GM23338 (cell line): ENCODE measurements at regions not wholly inside any gene's neighbourhood (a gene's known extent, or its start where the extent isn't known, plus 50 kb on each side); places are given as distances from the start of the nearest gene placed in this dataset.

ENCODE experiments used
- ATAC-seq: fragments of 200-7000 bp; cut with Tn5 transposase; 3 replicates; pipeline ENCODE4 v1.9.1; 2020
- DNase-seq: peaks from one replicate; pipeline ENCODE4 v3.0.0-alpha.2; 2015; ENCODE audit warnings: low spot score
- H2AFZ ChIP-seq: fragments of 200-600 bp; sonication (generic); 2 replicates; pipeline ENCODE4 v1.8.0; 2016; ENCODE audit warnings: antibody characterized with exemption, mild to moderate bottlenecking, moderate library complexity
- H3F3A ChIP-seq: fragments of 200-600 bp; sonication (generic); replicated peaks from 2 replicates; pipeline ENCODE4 v1.8.0; 2017; ENCODE audit warnings: antibody characterized with exemption, mixed run types, low read depth
- H3K27ac ChIP-seq: fragments of 200-600 bp; sonication (generic); 2 replicates; pipeline ENCODE4 v1.6.1; 2016; ENCODE audit warnings: low read depth
- H3K27me3 ChIP-seq: fragments of 200-600 bp; sonication (generic); 2 replicates; pipeline ENCODE4 v1.8.0; 2016; ENCODE audit warnings: mild to moderate bottlenecking, mixed run types, moderate library complexity; ENCODE audit not compliant: insufficient read depth
- H3K36me3 ChIP-seq: fragments of 200-600 bp; sonication (generic); 2 replicates; pipeline ENCODE4 v1.8.0; 2016; ENCODE audit warnings: mild to moderate bottlenecking; ENCODE audit not compliant: insufficient read depth
- H3K4me1 ChIP-seq: fragments of 200-600 bp; sonication (generic); 2 replicates; pipeline ENCODE4 v1.8.0; 2016; ENCODE audit warnings: mild to moderate bottlenecking, moderate library complexity; ENCODE audit not compliant: insufficient read depth
- H3K4me2 ChIP-seq: fragments of 200-600 bp; sonication (generic); 2 replicates; pipeline ENCODE4 v1.7.1; 2017; ENCODE audit warnings: mixed run types
- H3K4me3 ChIP-seq: fragments of 200-600 bp; sonication (generic); 2 replicates; pipeline ENCODE4 v1.6.1; 2016; ENCODE audit warnings: mixed run types
- H3K79me2 ChIP-seq: fragments of 200-600 bp; sonication (generic); replicated peaks from 2 replicates; pipeline ENCODE4 v1.8.0; 2017; ENCODE audit warnings: mild to moderate bottlenecking; ENCODE audit not compliant: insufficient read depth
- H3K9me2 ChIP-seq: fragments of 200-600 bp; sonication (generic); 2 replicates; pipeline ENCODE4 v1.8.0; 2017; ENCODE audit not compliant: insufficient read depth
- H4K20me1 ChIP-seq: fragments of 200-600 bp; sonication (generic); replicated peaks from 2 replicates; pipeline ENCODE4 v1.8.0; 2017; ENCODE audit warnings: mild to moderate bottlenecking; ENCODE audit not compliant: insufficient read depth
- H3K27ac Mint-ChIP-seq: 2 replicates; pipeline ENCODE4 v1.8.0; 2020; ENCODE audit warnings: inconsistent platforms, mild to moderate bottlenecking, moderate library complexity, mixed read lengths
- H3K27me3 Mint-ChIP-seq: 3 replicates; pipeline ENCODE4 v1.8.0; 2022; ENCODE audit warnings: low read depth, mild to moderate bottlenecking, moderate library complexity, mixed read lengths, inconsistent platforms; ENCODE audit not compliant: insufficient read depth, poor library complexity
- H3K36me3 Mint-ChIP-seq: 3 replicates; pipeline ENCODE4 v1.8.0; 2021; ENCODE audit warnings: low read depth, mild to moderate bottlenecking, inconsistent platforms, moderate library complexity, mixed read lengths
- H3K4me1 Mint-ChIP-seq: 3 replicates; pipeline ENCODE4 v1.8.0; 2020; ENCODE audit warnings: mild to moderate bottlenecking, inconsistent platforms, mixed read lengths
- H3K4me3 Mint-ChIP-seq: 3 replicates; pipeline ENCODE4 v1.8.0; 2021; ENCODE audit warnings: moderate library complexity, mild to moderate bottlenecking, inconsistent platforms, mixed read lengths
- H3K9me3 Mint-ChIP-seq: 3 replicates; pipeline ENCODE4 v1.8.0; 2020; ENCODE audit warnings: moderate library complexity, mild to moderate bottlenecking, inconsistent platforms, mixed read lengths
- CREB1 ChIP-seq: fragments of 250-450 bp; sonication (Bioruptor Pico); IDR thresholded peaks from 2 replicates; pipeline ENCODE4 v1.5.0; 2020; ENCODE audit warnings: low read depth, mild to moderate bottlenecking, moderate library complexity
- EZH2phosphoT487 ChIP-seq: fragments of 200-600 bp; sonication (generic); IDR thresholded peaks from one replicate; pipeline ENCODE4 v1.8.1; 2018; ENCODE audit warnings: antibody characterized with exemption; ENCODE audit not compliant: unreplicated experiment
- STAT1 ChIP-seq: IDR thresholded peaks from one replicate; pipeline ENCODE4 v1.6.1; 2016; ENCODE audit warnings: antibody characterized with exemption; ENCODE audit not compliant: unreplicated experiment
- ZNF114 ChIP-seq: fragments of 250-450 bp; sonication (Bioruptor Pico); IDR thresholded peaks from 2 replicates; pipeline ENCODE4 v1.5.0; 2020; ENCODE audit warnings: mild to moderate bottlenecking, moderate library complexity
- ZNF331 ChIP-seq: fragments of 250-450 bp; sonication (Bioruptor Pico); IDR thresholded peaks from 2 replicates; pipeline ENCODE4 v1.5.0; 2020; ENCODE audit warnings: low read depth, mild to moderate bottlenecking, moderate library complexity
- TF ChIP-seq, protein P1 (sequence below): fragments of 250-450 bp; sonication (Bioruptor Pico); IDR thresholded peaks from 2 replicates; pipeline ENCODE4 v1.5.0; 2020; ENCODE audit warnings: mild to moderate bottlenecking, moderate library complexity
- TF ChIP-seq, protein P2 (sequence below), 2 experiments: fragments of 200-600 bp in 1 of 2; sonication (generic) in 1 of 2; conservative IDR thresholded peaks; 2 replicates each; pipeline versions ENCODE4 v1.5.1 to v1.6.1; 2016 to 2017; ENCODE audit warnings: antibody characterized with exemption in 2 of 2, low read depth in 2 of 2, mild to moderate bottlenecking in 2 of 2, moderate library complexity in 1 of 2

DNA sequence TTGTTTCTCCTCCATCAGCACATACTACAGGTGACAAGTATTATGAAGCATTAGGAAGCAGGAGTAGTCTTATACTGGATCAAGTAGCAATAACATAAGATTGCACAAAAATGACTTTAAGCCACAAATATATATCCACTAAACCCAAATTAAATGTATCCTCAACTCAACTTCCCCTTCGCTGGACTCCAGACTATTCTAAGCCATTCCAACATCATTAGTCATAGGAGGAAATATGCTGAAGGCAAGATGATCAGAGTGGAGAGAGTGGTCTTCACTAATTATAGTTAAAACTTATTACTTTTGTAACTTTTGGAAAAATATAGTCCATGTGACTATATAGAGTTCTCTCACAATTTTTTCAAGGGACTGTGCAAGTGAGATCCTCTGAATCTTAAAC is 390.7 kb upstream of the ZP4 start (continued):
- TF ChIP-seq, protein P1, sequence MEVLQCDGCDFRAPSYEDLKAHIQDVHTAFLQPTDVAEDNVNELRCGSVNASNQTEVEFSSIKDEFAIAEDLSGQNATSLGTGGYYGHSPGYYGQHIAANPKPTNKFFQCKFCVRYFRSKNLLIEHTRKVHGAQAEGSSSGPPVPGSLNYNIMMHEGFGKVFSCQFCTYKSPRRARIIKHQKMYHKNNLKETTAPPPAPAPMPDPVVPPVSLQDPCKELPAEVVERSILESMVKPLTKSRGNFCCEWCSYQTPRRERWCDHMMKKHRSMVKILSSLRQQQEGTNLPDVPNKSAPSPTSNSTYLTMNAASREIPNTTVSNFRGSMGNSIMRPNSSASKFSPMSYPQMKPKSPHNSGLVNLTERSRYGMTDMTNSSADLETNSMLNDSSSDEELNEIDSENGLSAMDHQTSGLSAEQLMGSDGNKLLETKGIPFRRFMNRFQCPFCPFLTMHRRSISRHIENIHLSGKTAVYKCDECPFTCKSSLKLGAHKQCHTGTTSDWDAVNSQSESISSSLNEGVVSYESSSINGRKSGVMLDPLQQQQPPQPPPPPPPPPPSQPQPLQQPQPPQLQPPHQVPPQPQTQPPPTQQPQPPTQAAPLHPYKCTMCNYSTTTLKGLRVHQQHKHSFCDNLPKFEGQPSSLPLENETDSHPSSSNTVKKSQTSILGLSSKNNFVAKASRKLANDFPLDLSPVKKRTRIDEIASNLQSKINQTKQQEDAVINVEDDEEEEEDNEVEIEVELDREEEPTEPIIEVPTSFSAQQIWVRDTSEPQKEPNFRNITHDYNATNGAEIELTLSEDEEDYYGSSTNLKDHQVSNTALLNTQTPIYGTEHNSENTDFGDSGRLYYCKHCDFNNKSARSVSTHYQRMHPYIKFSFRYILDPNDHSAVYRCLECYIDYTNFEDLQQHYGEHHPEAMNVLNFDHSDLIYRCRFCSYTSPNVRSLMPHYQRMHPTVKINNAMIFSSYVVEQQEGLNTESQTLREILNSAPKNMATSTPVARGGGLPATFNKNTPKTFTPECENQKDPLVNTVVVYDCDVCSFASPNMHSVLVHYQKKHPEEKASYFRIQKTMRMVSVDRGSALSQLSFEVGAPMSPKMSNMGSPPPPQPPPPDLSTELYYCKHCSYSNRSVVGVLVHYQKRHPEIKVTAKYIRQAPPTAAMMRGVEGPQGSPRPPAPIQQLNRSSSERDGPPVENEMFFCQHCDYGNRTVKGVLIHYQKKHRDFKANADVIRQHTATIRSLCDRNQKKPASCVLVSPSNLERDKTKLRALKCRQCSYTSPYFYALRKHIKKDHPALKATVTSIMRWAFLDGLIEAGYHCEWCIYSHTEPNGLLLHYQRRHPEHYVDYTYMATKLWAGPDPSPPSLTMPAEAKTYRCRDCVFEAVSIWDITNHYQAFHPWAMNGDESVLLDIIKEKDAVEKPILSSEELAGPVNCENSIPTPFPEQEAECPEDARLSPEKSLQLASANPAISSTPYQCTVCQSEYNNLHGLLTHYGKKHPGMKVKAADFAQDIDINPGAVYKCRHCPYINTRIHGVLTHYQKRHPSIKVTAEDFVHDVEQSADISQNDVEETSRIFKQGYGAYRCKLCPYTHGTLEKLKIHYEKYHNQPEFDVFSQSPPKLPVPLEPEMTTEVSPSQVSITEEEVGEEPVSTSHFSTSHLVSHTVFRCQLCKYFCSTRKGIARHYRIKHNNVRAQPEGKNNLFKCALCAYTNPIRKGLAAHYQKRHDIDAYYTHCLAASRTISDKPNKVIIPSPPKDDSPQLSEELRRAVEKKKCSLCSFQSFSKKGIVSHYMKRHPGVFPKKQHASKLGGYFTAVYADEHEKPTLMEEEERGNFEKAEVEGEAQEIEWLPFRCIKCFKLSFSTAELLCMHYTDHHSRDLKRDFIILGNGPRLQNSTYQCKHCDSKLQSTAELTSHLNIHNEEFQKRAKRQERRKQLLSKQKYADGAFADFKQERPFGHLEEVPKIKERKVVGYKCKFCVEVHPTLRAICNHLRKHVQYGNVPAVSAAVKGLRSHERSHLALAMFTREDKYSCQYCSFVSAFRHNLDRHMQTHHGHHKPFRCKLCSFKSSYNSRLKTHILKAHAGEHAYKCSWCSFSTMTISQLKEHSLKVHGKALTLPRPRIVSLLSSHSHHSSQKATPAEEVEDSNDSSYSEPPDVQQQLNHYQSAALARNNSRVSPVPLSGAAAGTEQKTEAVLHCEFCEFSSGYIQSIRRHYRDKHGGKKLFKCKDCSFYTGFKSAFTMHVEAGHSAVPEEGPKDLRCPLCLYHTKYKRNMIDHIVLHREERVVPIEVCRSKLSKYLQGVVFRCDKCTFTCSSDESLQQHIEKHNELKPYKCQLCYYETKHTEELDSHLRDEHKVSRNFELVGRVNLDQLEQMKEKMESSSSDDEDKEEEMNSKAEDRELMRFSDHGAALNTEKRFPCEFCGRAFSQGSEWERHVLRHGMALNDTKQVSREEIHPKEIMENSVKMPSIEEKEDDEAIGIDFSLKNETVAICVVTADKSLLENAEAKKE (CRISPR knock-in tag), result no peak
- TF ChIP-seq ZNF114 (CRISPR knock-in tag) (no peak), STAT1 (no peak), ZNF331 (CRISPR knock-in tag) (no peak)

DNA sequence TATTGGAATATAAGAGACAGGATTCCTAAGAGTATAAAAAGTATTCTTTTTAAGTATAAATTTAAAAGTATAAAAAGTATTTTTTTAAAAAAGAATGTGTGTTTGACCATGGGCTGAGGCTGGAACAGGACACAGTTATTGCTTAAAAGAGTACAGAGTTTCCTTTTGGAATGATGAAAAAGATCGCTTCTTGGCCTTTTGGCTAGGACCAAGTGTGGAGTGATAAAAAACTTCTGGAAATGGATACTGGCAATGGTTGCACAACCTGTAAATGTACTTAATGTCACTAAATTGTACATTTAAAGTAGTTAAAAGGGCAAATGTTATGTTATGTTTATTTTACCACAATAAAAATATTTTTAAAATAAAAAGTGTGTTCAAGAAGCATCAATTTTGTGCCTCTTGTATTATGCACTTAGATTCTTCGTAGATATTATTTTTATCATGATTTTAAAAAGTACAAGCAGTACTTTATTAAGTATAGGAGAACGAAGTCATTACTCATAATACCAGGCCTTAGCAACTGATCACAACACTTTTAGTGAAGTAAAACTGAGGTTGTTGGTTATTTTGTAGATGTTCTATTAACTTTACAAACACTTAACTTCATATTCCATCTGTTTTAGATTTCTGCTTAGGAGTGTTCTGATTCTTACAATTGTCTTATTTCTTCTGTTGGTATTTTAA is 389.1 kb upstream of the ZP4 start:
- Histone ChIP-seq H3K27me3 (no peaks in the 10 kb centered on the region), H4K20me1 (no peaks in the 10 kb centered on the region), H3K4me3 (no peak overlapping the region), H3K4me1 (no peaks in the 10 kb centered on the region), H3K9me2 (no peaks in the 10 kb centered on the region), H3F3A (no peaks in the 10 kb centered on the region), H2AFZ (no peak overlapping the region), H3K27ac (no peak overlapping the region), H3K4me2 (no peak overlapping the region), H3K79me2 (no peaks in the 10 kb centered on the region), H3K36me3 (peaks cover 6% of the 10 kb centered on the region; the same call in 1 of the 2 replicates)
- Mint-ChIP-seq H3K4me1 (no peaks in the 10 kb centered on the region), H3K4me3 (no peak overlapping the region), H3K27ac (no peak overlapping the region), H3K36me3 (peaks cover 26% of the 10 kb centered on the region), H3K9me3 (peaks cover 32% of the 10 kb centered on the region), H3K27me3 (peaks cover 4% of the 10 kb centered on the region)
- ATAC-seq (no peak), DNase-seq (no peak)
- TF ChIP-seq CREB1, result no peak
- no peak for TF ChIP-seq EZH2phosphoT487
- TF ChIP-seq, protein P1 (CRISPR knock-in tag), result no peak
- TF ChIP-seq, protein P2, sequence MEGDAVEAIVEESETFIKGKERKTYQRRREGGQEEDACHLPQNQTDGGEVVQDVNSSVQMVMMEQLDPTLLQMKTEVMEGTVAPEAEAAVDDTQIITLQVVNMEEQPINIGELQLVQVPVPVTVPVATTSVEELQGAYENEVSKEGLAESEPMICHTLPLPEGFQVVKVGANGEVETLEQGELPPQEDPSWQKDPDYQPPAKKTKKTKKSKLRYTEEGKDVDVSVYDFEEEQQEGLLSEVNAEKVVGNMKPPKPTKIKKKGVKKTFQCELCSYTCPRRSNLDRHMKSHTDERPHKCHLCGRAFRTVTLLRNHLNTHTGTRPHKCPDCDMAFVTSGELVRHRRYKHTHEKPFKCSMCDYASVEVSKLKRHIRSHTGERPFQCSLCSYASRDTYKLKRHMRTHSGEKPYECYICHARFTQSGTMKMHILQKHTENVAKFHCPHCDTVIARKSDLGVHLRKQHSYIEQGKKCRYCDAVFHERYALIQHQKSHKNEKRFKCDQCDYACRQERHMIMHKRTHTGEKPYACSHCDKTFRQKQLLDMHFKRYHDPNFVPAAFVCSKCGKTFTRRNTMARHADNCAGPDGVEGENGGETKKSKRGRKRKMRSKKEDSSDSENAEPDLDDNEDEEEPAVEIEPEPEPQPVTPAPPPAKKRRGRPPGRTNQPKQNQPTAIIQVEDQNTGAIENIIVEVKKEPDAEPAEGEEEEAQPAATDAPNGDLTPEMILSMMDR (conservative IDR thresholded peaks at IDR 0.05; ENCODE audit: low read depth in 2 of 2), result no peak
